Psoas muscle (tissue), 7 donors: ENCODE measurements at regions not wholly inside any gene's neighbourhood (a gene's known extent, or its start where the extent isn't known, plus 50 kb on each side); places are given as distances from the start of the nearest gene placed in this dataset.

Experiments
- ATAC-seq, 4 donors: fragments of 200-7000 bp; cut with Tn5 transposase; one replicate each; pipeline ENCODE4 v1.9.1; 2020; ENCODE audit warnings: moderate library complexity in 3 of 4, mild to moderate bottlenecking in 2 of 4
- DNase-seq, 2 donors: peaks; one replicate each; pipeline ENCODE4 v3.0.0-alpha.2; 2020
- H3K27ac ChIP-seq: fragments of 200-600 bp; one replicate; pipeline ENCODE4 v1.8.0; 2022
- H3K27me3 ChIP-seq, 3 donors: fragments of 200-600 bp in 1 of 3; one replicate each; pipeline versions ENCODE4 v1.6.1 to v1.8.0; 2013 to 2022; ENCODE audit warnings: low read length in 2 of 3, mild to moderate bottlenecking in 2 of 3, moderate library complexity in 1 of 3; ENCODE audit not compliant: insufficient read depth in 3 of 3
- H3K36me3 ChIP-seq, 2 donors: fragments of 200-600 bp in 1 of 2; one replicate each; pipeline versions ENCODE4 v1.6.1 to v1.8.0; 2013 to 2022; ENCODE audit warnings: low read depth in 1 of 2, mild to moderate bottlenecking in 1 of 2, moderate library complexity in 1 of 2; ENCODE audit not compliant: insufficient read depth in 1 of 2
- H3K4me1 ChIP-seq: fragments of 200-600 bp; one replicate; pipeline ENCODE4 v1.8.0; 2022
- H3K4me3 ChIP-seq: fragments of 200-600 bp; one replicate; pipeline ENCODE4 v1.8.0; 2022; ENCODE audit warnings: mild to moderate bottlenecking
- H3K9me3 ChIP-seq: fragments of 200-600 bp; one replicate; pipeline ENCODE4 v1.8.0; 2022
- WGBS, 3 donors: extraction: QIAGEN DNeasy Blood & Tissue Kit; methylation state at CpG; one replicate each; pipeline versions ENCODE4 v1.1.6 to v1.1.7; 2013; 5-methylcytosine and 5-hydroxymethylcytosine counted together
- intact Hi-C, 2 donors: fragments of 100-400 bp; cut with DNase I; formaldehyde crosslinking; loops; one replicate each; pipeline versions ENCODE4 v1.11.0 to v1.14.2; 2022
- TF ChIP-seq, protein P1 (sequence below): fragments of 200-600 bp; IDR thresholded peaks from one replicate; pipeline ENCODE4 v1.8.0; 2022; ENCODE audit warnings: antibody characterized with exemption
- donor health status: healthy with polysubstance abuse.
- donor health status: DM: no; HTN: no; CAD: no; lungs with moderate emphysema.
- donor health status: Bipolar disorder and iron deficiency.
- donor health status: healthy.
- donor health status: DM: yes; HTN: yes; CAD: no.
- donor health status: DM: no; HTN: no; CAD: no.
- donor health status: DM: yes; HTN: yes; CAD: no.

- TF ChIP-seq, protein P1, sequence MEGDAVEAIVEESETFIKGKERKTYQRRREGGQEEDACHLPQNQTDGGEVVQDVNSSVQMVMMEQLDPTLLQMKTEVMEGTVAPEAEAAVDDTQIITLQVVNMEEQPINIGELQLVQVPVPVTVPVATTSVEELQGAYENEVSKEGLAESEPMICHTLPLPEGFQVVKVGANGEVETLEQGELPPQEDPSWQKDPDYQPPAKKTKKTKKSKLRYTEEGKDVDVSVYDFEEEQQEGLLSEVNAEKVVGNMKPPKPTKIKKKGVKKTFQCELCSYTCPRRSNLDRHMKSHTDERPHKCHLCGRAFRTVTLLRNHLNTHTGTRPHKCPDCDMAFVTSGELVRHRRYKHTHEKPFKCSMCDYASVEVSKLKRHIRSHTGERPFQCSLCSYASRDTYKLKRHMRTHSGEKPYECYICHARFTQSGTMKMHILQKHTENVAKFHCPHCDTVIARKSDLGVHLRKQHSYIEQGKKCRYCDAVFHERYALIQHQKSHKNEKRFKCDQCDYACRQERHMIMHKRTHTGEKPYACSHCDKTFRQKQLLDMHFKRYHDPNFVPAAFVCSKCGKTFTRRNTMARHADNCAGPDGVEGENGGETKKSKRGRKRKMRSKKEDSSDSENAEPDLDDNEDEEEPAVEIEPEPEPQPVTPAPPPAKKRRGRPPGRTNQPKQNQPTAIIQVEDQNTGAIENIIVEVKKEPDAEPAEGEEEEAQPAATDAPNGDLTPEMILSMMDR: no peak
- no peak overlapping the region for H3K27ac ChIP-seq
- H3K27me3 ChIP-seq: peaks cover 0 to 21% (median 3%) of the 10 kb centered on the region in 3 donors
- 20 to 39% (median 30%) methylated on average over 10 of the region's 10 CpGs for WGBS, 3 donors
- H3K36me3 ChIP-seq: no peaks in the 10 kb centered on the region
- intact Hi-C loops: no loop called here
- ATAC-seq (no peak), DNase-seq (no peak)
- H3K4me3 ChIP-seq: no peak overlapping the region
- no peaks in the 10 kb centered on the region for H3K9me3 ChIP-seq
- H3K4me1 ChIP-seq: no peaks in the 10 kb centered on the region
Observed at GRCh38 chr15:70406617-70407335, 309.1 kb upstream of the TLE3 start.

DNA sequence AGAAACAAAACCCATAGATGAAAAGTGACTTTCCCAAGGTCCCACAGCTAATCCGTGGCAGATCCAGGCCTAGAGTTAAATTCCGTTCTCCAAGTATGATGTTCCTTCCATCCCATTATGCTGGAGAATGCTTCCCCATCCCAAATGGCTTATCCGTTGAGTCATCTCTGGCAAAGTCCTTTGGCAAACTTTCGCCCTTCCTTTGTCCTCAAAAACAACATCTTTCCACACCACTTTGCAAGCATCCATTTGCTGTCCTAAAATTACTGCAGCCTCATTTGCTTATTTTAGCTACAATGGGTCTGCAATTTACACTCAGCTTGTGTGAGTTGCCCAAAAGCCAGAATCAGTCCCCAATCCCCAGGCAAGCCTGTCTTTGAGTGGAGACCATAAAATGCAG is 304.0 kb upstream of the TLE3 start:
- DNase-seq (no peak), ATAC-seq (peak in 3 of 4 donors; percentile 41 to 73 (median 54))
- intact Hi-C loops: no loop called here
- Histone ChIP-seq H3K9me3 (no peaks in the 10 kb centered on the region), H3K27ac (no peak overlapping the region), H3K4me3 (no peak overlapping the region), H3K36me3 (no peaks in the 10 kb centered on the region), H3K4me1 (no peaks in the 10 kb centered on the region), H3K27me3 (peaks cover 0 to 15% (median 3%) of the 10 kb centered on the region in 3 donors)
- 35 to 56% (median 39%) methylated on average over 4 of the region's 4 CpGs for WGBS, 3 donors
- TF ChIP-seq, protein P1: no peak

DNA sequence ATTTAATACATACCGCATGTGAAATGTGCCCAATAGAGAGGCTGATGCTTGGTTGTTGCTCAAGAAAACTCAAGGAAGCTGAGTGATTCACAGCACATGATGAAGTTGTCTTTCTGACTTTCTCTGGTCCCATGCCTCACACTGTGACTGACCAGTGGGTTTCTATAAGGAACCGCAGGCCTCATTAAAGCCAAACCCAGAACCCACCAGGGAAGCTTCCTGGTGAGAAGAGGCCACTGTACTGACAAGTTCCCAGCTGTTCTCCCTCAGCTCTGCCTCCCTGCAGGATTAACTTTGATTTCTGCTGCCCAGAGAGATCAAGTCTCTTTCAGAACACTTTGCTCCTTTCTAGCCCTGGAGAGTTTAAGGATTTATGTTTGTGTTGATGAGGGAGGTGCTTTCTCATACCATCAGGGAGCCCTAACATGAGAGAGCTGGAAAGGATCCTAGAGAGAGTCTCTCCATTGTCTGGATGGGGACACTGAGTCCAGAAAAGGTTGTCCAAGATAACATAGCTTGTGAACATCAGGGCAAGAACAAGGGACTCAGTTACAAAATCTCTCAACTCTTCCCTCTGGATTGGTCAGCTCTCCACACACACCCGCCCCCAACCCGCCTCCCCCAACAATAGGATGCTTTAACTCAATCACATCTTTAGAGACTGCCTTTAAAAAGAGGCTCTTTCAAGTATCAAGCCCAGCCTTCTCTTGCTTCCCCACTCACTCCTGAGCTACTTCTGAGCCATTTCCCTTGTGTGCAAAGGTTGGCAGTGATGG is 303.2 kb upstream of the TLE3 start:
- H3K27ac ChIP-seq: no peak overlapping the region
- TF ChIP-seq, protein P1: no peak
- H3K4me3 ChIP-seq: no peak overlapping the region
- WGBS, 3 donors: 68 to 80% (median 79%) methylated on average over 4 of the region's 4 CpGs
- peaks cover 0 to 14% (median 0%) of the 10 kb centered on the region in 3 donors for H3K27me3 ChIP-seq
- no peaks in the 10 kb centered on the region for H3K9me3 ChIP-seq
- ATAC-seq (peak in 2 of 4 donors; percentile 55 to 62), DNase-seq (peak; percentile 29 to 59)
- H3K4me1 ChIP-seq: no peaks in the 10 kb centered on the region
- intact Hi-C loops: no loop called here
- H3K36me3 ChIP-seq: no peaks in the 10 kb centered on the region

DNA sequence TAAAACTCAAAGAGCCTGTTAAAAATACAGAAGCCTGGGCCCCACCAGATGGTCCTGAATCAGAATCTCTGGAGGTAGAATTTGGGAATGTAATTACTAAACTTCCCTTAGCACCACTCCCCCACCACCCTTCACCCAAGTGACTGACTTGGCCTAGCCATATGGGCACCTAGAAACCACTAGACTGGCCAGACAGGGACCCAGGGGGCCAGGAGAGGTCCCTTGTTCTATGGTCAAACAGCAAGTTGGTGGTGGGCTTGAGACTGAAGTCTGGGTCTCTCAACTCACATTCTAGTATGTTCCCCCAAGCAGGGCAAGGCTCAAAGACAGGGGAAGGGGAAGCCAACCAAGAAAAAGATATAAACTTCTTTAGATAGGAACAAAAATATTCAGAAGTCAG is 301.5 kb upstream of the TLE3 start:
- ATAC-seq: no peak
- Histone ChIP-seq H3K4me3 (no peak overlapping the region), H3K36me3 (no peaks in the 10 kb centered on the region), H3K27ac (no peak overlapping the region), H3K27me3 (peaks cover 0 to 12% (median 0%) of the 10 kb centered on the region in 3 donors), H3K4me1 (no peaks in the 10 kb centered on the region), H3K9me3 (no peaks in the 10 kb centered on the region)
- intact Hi-C loops: no loop called here
- TF ChIP-seq, protein P1: no peak
- DNase-seq: no peak
